NCI-H2196 (cell line): ENCODE measurements at regions not wholly inside any gene's neighbourhood (a gene's known extent, or its start where the extent isn't known, plus 50 kb on each side); places are given as distances from the start of the nearest gene placed in this dataset.
"Not testable (repeated sequence)": the region's sequence is repeated elsewhere in the genome, so short reads cannot be mapped to it uniquely, and the experiment has no call there.

ENCODE experiments used
- DNase-seq: peaks from one replicate; lab custom pipeline; 2025; ENCODE audit not compliant: unreplicated experiment; lab: John Stamatoyannopoulos, UW

- DNase-seq, result no peak
These were observed 254.2 kb upstream of the HSF2 start for GRCh38 chr6:122145246-122145645.

- no peak for DNase-seq
These were observed 253.7 kb upstream of the HSF2 start for GRCh38 chr6:122145741-122146240.

- DNase-seq, result no peak
These were observed 252.2 kb upstream of the HSF2 start for GRCh38 chr6:122147291-122147690.

GRCh38 chr6:122151066-122151465, 248.4 kb upstream of the HSF2 start:
- no peak for DNase-seq

GRCh38 chr6:122151763-122152162, 247.7 kb upstream of the HSF2 start:
- no peak for DNase-seq

GRCh38 chr6:122153557-122153956, 245.9 kb upstream of the HSF2 start:
- DNase-seq, result no peak

- no peak for DNase-seq
These were observed 245.3 kb upstream of the HSF2 start for GRCh38 chr6:122154155-122154554.

- DNase-seq, result no peak
These were observed 244.4 kb upstream of the HSF2 start for GRCh38 chr6:122154912-122155575.

GRCh38 chr6:122161136-122161535, 238.3 kb upstream of the HSF2 start:
- no peak for DNase-seq

- DNase-seq, result no peak
These were observed 234.4 kb upstream of the HSF2 start for GRCh38 chr6:122165014-122165413.

GRCh38 chr6:122170274-122170673, 229.2 kb upstream of the HSF2 start:
- no peak for DNase-seq

- no peak for DNase-seq
These were observed 220.5 kb upstream of the HSF2 start for GRCh38 chr6:122178988-122179387.

GRCh38 chr6:122180132-122180531, 219.3 kb upstream of the HSF2 start:
- no peak for DNase-seq

GRCh38 chr6:122182061-122182460, 217.4 kb upstream of the HSF2 start:
- DNase-seq, result no peak

- DNase-seq, result no peak
These were observed 215.0 kb upstream of the HSF2 start for GRCh38 chr6:122184401-122184827.

- not testable (repeated sequence) for DNase-seq
These were observed 214.0 kb upstream of the HSF2 start for GRCh38 chr6:122185458-122185857.

- no peak for DNase-seq
These were observed 212.3 kb upstream of the HSF2 start for GRCh38 chr6:122187186-122187585.

GRCh38 chr6:122198922-122199321, 200.5 kb upstream of the HSF2 start:
- no peak for DNase-seq

GRCh38 chr6:122200440-122200839, 199.0 kb upstream of the HSF2 start:
- DNase-seq, result no peak

- no peak for DNase-seq
These were observed 196.8 kb upstream of the HSF2 start for GRCh38 chr6:122202576-122203137.

- no peak for DNase-seq
These were observed 192.4 kb upstream of the HSF2 start for GRCh38 chr6:122207061-122207460.

- DNase-seq, result no peak
These were observed 191.7 kb upstream of the HSF2 start for GRCh38 chr6:122207794-122208193.
